ENCODE measurements at regions not wholly inside any gene's neighbourhood (a gene's known extent, or its start where the extent isn't known, plus 50 kb on each side); places are given as distances from the start of the nearest gene placed in this dataset.
"Not testable (repeated sequence)": the region's sequence is repeated elsewhere in the genome, so short reads cannot be mapped to it uniquely, and the experiment has no call there.

DNA sequence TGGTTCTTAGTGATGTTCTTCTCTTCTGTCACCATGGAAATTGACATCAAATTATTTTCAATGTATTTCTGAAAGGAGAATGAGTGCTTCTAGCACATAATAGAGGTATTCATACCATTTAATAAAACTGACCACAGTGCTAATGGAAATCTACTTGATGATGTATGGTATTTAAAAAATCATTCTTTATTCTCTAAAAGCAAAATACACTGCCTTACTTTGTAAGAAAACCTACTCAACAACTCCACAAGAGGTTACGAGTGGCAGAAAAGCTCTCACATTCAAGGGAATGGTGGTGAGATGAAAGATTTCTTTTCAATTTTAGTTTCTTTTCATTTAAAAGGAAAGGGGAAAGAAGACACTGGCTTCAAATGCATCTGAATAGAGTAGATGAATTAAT, 382.3 kb upstream of the CHST9 start:
- no peak for DNase-seq

DNA sequence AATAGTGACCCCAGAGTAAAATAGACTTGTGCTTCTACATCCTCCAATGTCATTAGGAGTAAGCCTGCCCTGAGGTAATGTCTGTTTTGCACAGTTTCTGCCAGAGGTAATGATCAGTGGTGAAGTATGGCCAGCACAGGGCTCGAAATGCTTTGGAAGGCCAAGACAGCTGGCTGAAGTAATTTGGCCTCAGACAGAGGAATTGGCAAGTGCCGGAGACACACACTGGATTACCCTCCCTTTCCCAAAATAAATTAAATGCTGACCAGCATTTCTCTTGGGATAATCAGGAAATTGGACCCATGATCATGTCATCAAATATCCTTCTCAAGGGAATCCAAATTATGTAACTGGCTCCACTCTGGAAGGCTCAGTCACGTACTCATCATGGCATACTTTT, 379.0 kb upstream of the CHST9 start:
- no peak for DNase-seq

DNA sequence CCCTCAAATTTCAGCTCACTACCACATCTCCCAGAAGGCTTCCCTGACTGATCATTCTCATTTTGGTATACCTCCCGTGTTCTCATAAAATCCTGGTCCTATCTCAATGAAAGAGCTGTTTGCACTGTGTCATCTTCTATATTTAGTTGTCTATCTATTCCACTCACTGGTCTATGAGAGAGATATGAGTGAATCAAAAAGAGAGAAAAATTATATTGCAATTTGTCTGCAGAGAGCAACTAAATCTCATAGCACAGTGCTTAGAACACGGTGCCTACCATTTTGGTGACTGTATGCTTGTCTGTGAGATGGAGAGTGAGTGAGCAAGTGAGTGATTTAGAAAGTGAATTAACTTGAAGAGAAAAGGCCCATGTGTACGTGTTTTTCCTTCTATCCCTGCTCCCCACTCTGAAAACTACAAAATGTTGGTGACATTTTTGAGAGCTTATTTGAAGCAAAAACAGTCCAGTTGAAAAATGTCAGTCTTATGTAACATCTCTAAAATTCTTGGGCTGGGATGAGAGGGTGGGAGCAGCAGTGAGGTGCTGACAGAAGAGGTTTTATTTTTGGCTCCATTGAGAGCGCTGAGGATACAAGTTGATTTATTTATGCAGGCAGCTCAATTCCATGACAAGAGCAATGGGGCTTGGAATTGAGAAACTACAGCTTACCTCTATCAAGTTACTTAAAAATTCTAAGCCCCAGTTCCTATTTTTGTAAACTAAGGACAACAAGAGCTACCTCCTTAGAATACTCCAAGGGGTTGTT, 373.5 kb upstream of the CHST9 start:
- DNase-seq, result no peak

DNA sequence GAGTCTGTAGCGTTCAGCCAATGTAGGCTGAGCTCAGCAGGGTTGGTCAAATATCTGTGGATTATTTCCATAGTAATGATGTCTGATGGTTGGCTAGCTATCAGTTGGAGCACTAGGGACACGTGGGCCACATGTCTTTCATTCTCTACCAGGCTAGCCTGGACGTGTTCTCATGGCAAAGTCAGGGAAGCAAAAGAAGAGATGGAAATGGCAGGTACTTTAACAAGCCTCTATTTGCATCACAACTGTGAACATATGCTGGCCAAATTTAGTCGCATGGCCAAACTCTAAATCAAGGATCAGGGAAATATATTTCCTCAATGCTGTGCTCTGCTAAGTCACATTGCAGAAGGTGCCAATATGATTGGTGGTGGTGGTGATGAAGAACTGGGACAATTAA, 371.6 kb upstream of the CHST9 start:
- no peak for DNase-seq

GRCh38 chr18:27549335-27550039, 364.4 kb upstream of the CHST9 start:
- DNase-seq, result no peak

- no peak for DNase-seq
These were observed 361.9 kb upstream of the CHST9 start for GRCh38 chr18:27546991-27547390.

DNA sequence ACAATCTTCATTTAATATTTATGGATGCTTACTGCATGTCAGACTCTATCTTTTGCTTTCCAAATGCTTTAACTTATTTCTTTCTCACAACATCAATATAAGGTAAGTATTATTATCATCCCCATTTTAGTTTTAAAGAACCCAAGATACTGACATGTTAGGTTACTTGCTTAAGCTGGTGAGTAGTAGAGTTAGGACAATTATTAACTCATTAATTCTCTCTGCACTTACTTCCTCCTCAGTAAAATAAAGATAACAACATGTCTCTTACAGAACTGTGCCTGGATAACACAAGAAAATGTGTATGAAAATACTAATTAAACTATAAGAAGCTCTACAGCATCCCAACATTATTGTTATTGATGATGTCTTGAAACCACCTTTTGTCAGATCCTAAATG, 359.1 kb upstream of the CHST9 start:
- no peak for DNase-seq

DNA sequence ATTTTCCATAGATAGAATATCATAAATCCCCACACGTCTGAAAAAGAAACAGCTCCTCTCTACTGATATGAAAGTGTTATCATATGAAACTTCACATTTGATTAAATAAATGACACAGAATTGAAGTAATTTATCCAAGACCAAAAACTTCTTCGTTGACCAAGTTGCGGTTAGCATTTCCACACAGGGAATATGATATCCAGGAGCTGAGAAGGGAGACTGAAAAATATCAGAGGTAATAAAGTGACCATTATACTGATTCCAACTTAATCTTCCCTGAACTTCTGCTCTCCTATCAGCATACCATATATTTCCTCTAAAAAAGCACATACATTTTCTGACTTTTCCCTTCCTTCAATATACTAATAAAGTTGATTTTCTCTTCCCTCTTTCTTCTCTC, 356.2 kb upstream of the CHST9 start:
- DNase-seq, result no peak

- no peak for DNase-seq
These were observed 355.0 kb upstream of the CHST9 start for GRCh38 chr18:27540111-27540510.

- DNase-seq, result no peak
These were observed 343.9 kb upstream of the CHST9 start for GRCh38 chr18:27528925-27529521.

DNA sequence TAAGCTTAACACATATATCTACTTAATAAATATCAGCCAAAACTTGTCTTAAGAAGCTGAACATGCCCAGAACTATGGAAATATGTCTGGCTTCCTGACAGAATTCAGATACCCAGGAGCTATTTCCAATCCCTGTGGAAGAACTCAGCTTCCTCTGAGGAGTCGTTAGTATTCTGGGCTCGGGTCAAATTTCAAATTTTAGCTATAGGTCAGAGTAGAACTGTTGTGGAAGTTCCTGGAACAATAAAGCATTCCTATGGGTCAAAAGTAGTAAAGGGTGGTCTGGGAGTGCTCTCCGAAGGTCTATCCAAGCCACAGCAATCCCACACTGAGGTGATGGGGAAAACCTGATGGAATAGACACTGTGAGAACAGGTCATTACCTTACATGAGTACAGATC, 342.7 kb upstream of the CHST9 start:
- DNase-seq, result no peak

DNA sequence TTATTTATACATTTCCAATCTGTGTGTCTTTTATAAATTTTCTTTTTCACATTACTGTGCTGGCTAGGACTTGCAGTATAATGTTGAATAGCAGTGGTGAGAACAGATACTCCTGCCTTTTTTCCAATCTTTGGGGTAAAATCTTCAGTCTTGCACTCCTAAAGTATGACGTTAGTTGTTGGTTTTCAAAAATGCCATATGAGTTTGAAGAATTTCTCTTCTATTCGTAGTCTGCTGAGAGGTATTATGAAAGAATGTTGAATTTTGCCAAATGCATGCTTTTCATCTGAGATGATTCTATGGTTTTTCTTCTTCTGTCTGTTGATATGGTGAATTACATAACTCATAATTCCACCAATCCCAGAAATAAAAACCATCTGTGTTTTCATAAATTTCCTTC, 335.3 kb upstream of the CHST9 start:
- no peak for DNase-seq

DNA sequence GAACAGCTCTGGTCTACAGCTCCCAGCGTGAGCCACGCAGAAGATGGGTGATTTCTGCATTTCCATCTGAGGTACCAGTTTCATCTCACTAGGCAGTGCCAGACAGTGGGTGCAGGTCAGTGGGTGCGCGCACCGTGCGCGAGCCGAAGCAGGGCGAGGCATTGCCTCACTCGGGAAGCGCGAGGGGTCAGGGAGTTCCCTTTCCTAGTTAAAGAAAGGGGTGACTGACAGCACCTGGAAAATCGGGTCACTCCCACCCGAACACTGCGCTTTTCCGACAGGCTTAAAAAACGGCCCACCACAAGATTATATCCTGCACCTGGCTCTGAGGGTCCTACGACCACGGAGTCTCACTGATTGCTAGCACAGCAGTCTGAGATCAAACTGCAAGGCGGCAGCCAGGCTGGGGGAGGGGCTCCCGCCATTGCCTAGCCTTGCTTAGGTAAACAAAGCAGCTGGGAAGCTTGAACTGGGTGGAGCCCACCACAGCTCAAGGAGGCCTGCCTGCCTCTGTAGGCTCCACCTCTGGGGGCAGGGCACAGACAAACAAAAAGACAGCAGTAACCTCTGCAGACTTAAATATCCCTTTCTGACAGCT, 325.0 kb upstream of the CHST9 start:
- not testable (repeated sequence) for DNase-seq

DNA sequence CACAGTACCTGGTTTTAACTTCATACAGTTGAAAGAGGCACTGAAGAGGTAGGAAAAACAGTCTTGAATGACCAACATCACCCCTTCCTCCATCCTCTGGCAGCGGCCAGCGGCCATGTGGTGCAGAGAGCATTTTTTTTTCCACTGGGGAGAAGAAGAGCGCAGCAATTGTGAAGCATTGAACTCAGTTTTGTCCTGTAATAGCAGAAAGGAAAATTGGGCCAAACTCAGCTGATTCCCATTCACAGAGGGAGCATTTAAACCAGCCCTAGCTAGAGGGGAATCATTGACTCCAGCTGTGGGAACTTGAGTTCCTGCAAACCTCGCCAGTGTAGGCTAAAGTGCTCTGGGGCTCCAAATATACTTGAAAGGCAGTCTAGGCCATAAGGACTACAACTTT, 316.6 kb upstream of the CHST9 start:
- DNase-seq, result no peak

GRCh38 chr18:27500531-27500930, 315.4 kb upstream of the CHST9 start:
- DNase-seq, result no peak

DNA sequence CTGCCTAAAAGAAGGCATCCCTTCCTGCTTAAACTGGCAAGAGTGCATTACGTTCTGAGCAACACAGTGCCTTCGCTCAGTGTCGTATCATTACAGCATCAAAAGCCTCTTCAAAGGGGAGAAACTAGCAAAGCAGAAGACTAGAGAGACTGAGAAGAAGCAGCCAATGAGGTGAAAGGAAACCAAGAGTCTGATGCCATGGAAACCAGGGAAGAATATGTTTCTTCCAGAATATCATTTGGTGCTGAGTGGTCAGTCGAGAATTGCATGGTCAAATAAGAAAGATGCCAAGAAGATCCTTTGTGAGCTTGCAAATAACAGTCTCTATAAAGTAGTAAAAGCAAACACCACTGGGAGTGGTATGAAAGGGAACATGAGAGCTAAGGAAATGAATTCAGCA, 312.1 kb upstream of the CHST9 start:
- no peak for DNase-seq

GRCh38 chr18:27493182-27493581, 308.1 kb upstream of the CHST9 start:
- DNase-seq, result no peak

DNA sequence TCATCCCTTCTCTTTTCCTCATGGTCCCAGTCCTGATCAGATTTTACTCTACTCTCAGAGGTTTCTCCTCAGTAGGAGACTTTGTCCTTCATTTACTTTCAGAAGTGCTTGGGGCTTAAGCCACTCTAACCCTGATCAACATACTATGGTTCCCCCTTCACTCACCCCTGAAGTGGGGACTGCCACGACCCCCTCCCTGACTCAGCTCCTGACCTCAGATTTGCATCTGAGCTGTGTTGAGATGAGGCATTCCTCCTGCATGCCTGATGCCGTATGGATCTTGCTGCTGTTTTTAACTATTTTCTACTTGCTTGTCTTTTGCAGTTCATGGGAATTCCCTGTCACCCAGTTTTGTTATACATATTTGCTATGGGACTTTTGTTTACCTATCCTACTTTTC, 306.7 kb upstream of the CHST9 start:
- DNase-seq, result no peak

- no peak for DNase-seq
These were observed 298.2 kb upstream of the CHST9 start for GRCh38 chr18:27483276-27483675.

DNA sequence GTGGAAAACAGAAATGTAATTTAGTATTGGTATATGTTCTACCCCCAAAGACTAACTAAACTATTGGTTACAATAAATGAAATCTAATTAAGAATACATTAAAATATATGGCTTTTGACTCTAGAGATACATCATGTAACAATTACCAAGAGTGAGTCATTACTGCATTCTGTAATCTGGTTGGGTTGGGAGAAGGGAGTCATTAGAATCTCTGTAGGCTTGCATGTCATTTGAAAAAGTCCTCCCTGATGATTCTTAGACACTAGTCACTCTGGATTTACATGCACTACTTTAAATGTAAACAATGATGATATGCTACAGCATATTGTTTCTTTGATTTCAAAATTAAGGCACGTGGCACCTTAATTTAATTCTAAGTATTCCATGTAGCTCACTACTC, 293.4 kb upstream of the CHST9 start:
- DNase-seq, result no peak

- DNase-seq, result no peak
These were observed 288.2 kb upstream of the CHST9 start for GRCh38 chr18:27473318-27473717.

DNA sequence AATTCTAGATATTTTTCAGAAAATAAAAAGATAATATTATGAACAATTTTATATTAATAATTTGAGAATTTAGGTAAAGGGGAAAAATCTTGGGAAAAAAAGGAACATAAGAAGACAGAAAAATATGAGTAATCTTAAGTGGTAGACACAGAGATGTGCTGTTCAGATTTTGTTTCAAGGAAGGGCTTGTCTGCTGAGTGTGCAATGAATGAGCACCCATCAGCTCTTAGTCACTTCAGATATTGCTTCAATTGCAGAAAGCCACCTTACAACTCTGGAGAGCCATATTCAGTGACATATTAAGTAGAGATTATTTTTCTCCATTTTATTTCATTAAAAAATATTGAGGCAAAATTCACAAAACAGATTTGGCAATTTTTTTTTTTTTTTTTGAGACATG, 282.0 kb upstream of the CHST9 start:
- DNase-seq, result no peak

GRCh38 chr18:27461957-27462356, 276.8 kb upstream of the CHST9 start:
- DNase-seq, result no peak

- DNase-seq, result no peak
These were observed 264.0 kb upstream of the CHST9 start for GRCh38 chr18:27449104-27449503.
